DOHH2 (cell line): ENCODE measurements at regions not wholly inside any gene's neighbourhood (a gene's known extent, or its start where the extent isn't known, plus 50 kb on each side); places are given as distances from the start of the nearest gene placed in this dataset.

Experiments used
- EZH2phosphoT487 ChIP-seq: fragments of 200-600 bp; sonication (generic); IDR thresholded peaks from 2 replicates; pipeline ENCODE4 v1.6.1; 2017; ENCODE audit warnings: borderline replicate concordance, mild to moderate bottlenecking, antibody characterized with exemption, low read length, moderate library complexity, mixed read lengths
- TF ChIP-seq, protein P1 (sequence below): fragments of 200-600 bp; sonication (generic); IDR thresholded peaks from one replicate; pipeline ENCODE4 v1.5.1; 2014; ENCODE audit warnings: antibody characterized with exemption, mild to moderate bottlenecking, low read depth, low read length; ENCODE audit not compliant: poor library complexity, severe bottlenecking

DNA sequence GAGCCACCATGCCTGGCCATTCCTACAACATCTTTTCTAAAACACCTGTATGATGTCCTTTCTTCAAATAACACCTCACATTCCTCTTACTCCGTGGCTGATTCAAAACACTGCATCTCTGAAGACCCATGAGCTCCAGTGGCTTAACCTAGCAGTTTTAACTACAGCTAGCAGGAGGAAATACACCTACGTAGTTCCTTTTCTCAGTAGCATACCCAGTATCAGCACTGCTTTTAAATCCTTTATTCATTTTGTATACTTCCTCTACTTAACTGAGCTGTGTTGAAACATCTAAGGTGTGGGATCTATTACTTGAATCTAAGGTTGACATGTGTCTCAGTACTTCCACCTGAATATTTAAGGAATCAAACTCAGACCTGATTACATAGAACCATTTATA is 113.6 kb upstream of the CCDC28A start:
- TF ChIP-seq, protein P1, sequence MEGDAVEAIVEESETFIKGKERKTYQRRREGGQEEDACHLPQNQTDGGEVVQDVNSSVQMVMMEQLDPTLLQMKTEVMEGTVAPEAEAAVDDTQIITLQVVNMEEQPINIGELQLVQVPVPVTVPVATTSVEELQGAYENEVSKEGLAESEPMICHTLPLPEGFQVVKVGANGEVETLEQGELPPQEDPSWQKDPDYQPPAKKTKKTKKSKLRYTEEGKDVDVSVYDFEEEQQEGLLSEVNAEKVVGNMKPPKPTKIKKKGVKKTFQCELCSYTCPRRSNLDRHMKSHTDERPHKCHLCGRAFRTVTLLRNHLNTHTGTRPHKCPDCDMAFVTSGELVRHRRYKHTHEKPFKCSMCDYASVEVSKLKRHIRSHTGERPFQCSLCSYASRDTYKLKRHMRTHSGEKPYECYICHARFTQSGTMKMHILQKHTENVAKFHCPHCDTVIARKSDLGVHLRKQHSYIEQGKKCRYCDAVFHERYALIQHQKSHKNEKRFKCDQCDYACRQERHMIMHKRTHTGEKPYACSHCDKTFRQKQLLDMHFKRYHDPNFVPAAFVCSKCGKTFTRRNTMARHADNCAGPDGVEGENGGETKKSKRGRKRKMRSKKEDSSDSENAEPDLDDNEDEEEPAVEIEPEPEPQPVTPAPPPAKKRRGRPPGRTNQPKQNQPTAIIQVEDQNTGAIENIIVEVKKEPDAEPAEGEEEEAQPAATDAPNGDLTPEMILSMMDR: no peak
- no peak for TF ChIP-seq EZH2phosphoT487
